ENCODE measurements at regions not wholly inside any gene's neighbourhood (a gene's known extent, or its start where the extent isn't known, plus 50 kb on each side); places are given as distances from the start of the nearest gene placed in this dataset.

DNA sequence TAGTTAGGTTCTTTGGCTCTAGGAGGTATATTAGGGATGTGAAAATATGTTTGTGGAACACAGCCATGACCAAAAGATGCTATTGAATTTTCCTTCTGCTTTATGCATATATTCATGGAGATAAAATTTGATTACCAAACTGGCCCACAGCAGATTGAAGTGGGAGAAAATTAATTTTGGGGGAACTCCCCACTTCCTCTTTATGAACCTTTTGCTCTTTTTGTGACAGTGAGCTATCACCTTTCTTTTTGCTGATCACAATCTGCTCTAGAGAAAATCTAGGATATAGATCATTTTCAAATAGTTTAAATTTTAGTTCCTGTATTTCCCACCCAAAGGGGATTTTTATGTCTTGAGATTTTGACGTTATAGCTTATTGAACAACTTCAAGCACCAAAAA, 313.0 kb downstream of the GABRB2 start:
- TF ChIP-seq POLR2AphosphoS5 (IDR thresholded peaks at IDR 0.05) (no peak), POLR2A (IDR thresholded peaks at IDR 0.05) (no peak), EP300 (IDR thresholded peaks at IDR 0.05) (no peak)
- TF ChIP-seq, protein P1, sequence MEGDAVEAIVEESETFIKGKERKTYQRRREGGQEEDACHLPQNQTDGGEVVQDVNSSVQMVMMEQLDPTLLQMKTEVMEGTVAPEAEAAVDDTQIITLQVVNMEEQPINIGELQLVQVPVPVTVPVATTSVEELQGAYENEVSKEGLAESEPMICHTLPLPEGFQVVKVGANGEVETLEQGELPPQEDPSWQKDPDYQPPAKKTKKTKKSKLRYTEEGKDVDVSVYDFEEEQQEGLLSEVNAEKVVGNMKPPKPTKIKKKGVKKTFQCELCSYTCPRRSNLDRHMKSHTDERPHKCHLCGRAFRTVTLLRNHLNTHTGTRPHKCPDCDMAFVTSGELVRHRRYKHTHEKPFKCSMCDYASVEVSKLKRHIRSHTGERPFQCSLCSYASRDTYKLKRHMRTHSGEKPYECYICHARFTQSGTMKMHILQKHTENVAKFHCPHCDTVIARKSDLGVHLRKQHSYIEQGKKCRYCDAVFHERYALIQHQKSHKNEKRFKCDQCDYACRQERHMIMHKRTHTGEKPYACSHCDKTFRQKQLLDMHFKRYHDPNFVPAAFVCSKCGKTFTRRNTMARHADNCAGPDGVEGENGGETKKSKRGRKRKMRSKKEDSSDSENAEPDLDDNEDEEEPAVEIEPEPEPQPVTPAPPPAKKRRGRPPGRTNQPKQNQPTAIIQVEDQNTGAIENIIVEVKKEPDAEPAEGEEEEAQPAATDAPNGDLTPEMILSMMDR (IDR thresholded peaks at IDR 0.05), result no peak

All from gastroesophageal sphincter (tissue), 3 donors.